WERI-Rb-1 (cell line): ENCODE measurements at regions not wholly inside any gene's neighbourhood (a gene's known extent, or its start where the extent isn't known, plus 50 kb on each side); places are given as distances from the start of the nearest gene placed in this dataset.
"Not testable (repeated sequence)": the region's sequence is repeated elsewhere in the genome, so short reads cannot be mapped to it uniquely, and the experiment has no call there.

Source experiments
- DNase-seq: peaks from one replicate; pipeline ENCODE4 v3.0.0-alpha.2; 2020
- H3K27ac ChIP-seq: fragments of 250-450 bp; sonication (Bioruptor Pico); 2 replicates; pipeline ENCODE4 v1.5.1; 2020; ENCODE audit warnings: mild to moderate bottlenecking, moderate library complexity
- H3K27me3 ChIP-seq: fragments of 250-450 bp; sonication (Bioruptor Pico); 2 replicates; pipeline ENCODE4 v1.5.1; 2021; ENCODE audit warnings: mild to moderate bottlenecking, low read depth, moderate library complexity; ENCODE audit not compliant: insufficient read depth, severe bottlenecking
- H3K36me3 ChIP-seq: fragments of 250-450 bp; sonication (Bioruptor Pico); 2 replicates; pipeline ENCODE4 v1.5.1; 2020; ENCODE audit warnings: mild to moderate bottlenecking, moderate library complexity
- H3K4me3 ChIP-seq: 2 replicates; pipeline ENCODE4 v1.5.1; 2011; ENCODE audit warnings: low read depth, mild to moderate bottlenecking, control low read depth, low read length
- H3K9me3 ChIP-seq: fragments of 250-450 bp; sonication (Bioruptor Pico); 2 replicates; pipeline ENCODE4 v1.5.1; 2021; ENCODE audit warnings: mild to moderate bottlenecking, moderate library complexity; ENCODE audit not compliant: severe bottlenecking

GRCh38 chr1:148432318-148432717 lies 50.8 kb downstream of the PPIAL4G start:
- H3K27ac ChIP-seq, H3K36me3 ChIP-seq, H3K9me3 ChIP-seq, H3K4me3 ChIP-seq, H3K27me3 ChIP-seq, DNase-seq: not testable (repeated sequence)

- not testable (repeated sequence) for H3K36me3 ChIP-seq, H3K27me3 ChIP-seq, H3K27ac ChIP-seq, H3K9me3 ChIP-seq, DNase-seq, H3K4me3 ChIP-seq
Measured at GRCh38 chr1:148429856-148430255, 53.2 kb downstream of the PPIAL4G start.

- not testable (repeated sequence) for DNase-seq, H3K27me3 ChIP-seq, H3K9me3 ChIP-seq, H3K36me3 ChIP-seq, H3K27ac ChIP-seq, H3K4me3 ChIP-seq
Measured at GRCh38 chr1:148426940-148427611, 56.0 kb downstream of the PPIAL4G start.

GRCh38 chr1:148426385-148426784 lies 56.7 kb downstream of the PPIAL4G start:
- H3K36me3 ChIP-seq, DNase-seq, H3K27ac ChIP-seq, H3K4me3 ChIP-seq, H3K27me3 ChIP-seq, H3K9me3 ChIP-seq: not testable (repeated sequence)

GRCh38 chr1:148424143-148425003 lies 58.7 kb downstream of the PPIAL4G start:
- H3K9me3 ChIP-seq, DNase-seq, H3K36me3 ChIP-seq, H3K27ac ChIP-seq, H3K27me3 ChIP-seq, H3K4me3 ChIP-seq: not testable (repeated sequence)

GRCh38 chr1:148422921-148423320 lies 60.2 kb downstream of the PPIAL4G start:
- DNase-seq = peak; percentile 66
- not testable (repeated sequence) for H3K36me3 ChIP-seq, H3K27ac ChIP-seq

GRCh38 chr1:148417241-148417640 lies 65.9 kb downstream of the PPIAL4G start:
- H3K27ac ChIP-seq, H3K27me3 ChIP-seq, H3K36me3 ChIP-seq, DNase-seq, H3K4me3 ChIP-seq, H3K9me3 ChIP-seq: not testable (repeated sequence)

More at GRCh38 chr1:148422921-148423320, 60.2 kb downstream of the PPIAL4G start:
- not testable (repeated sequence) for H3K27me3 ChIP-seq, H3K9me3 ChIP-seq, H3K4me3 ChIP-seq

GRCh38 chr1:148413385-148413784 lies 69.7 kb downstream of the PPIAL4G start:
- H3K9me3 ChIP-seq, H3K4me3 ChIP-seq, H3K36me3 ChIP-seq, H3K27ac ChIP-seq, H3K27me3 ChIP-seq: not testable (repeated sequence)
- DNase-seq = peak; percentile 2

- H3K9me3 ChIP-seq, H3K4me3 ChIP-seq, H3K27me3 ChIP-seq, H3K36me3 ChIP-seq, H3K27ac ChIP-seq: not testable (repeated sequence)
- DNase-seq = peak; percentile 13
Measured at GRCh38 chr1:148404786-148405568, 78.1 kb downstream of the PPIAL4G start.

GRCh38 chr1:148403925-148404324 lies 79.2 kb downstream of the PPIAL4G start:
- H3K4me3 ChIP-seq, H3K27ac ChIP-seq, H3K27me3 ChIP-seq, H3K36me3 ChIP-seq, H3K9me3 ChIP-seq: not testable (repeated sequence)
- peak; percentile 3 for DNase-seq

GRCh38 chr1:148403085-148403456 lies 80.0 kb downstream of the PPIAL4G start:
- not testable (repeated sequence) for H3K9me3 ChIP-seq, H3K27ac ChIP-seq, H3K36me3 ChIP-seq, H3K27me3 ChIP-seq
- peak; percentile 5 for DNase-seq
- peak overlapping the region; percentile 69 for H3K4me3 ChIP-seq

GRCh38 chr1:148402152-148403084 lies 80.7 kb downstream of the PPIAL4G start:
- not testable (repeated sequence) for H3K36me3 ChIP-seq, H3K27me3 ChIP-seq, H3K9me3 ChIP-seq
- peak overlapping the region; percentile 76 for H3K27ac ChIP-seq
- peak; percentile 100 for DNase-seq
- peak overlapping the region; percentile 69 for H3K4me3 ChIP-seq

- H3K9me3 ChIP-seq, H3K4me3 ChIP-seq, H3K27ac ChIP-seq, H3K27me3 ChIP-seq, DNase-seq, H3K36me3 ChIP-seq: not testable (repeated sequence)
Measured at GRCh38 chr1:148397516-148397915, 85.6 kb downstream of the PPIAL4G start.
